HL-60 (cell line): ENCODE measurements at regions not wholly inside any gene's neighbourhood (a gene's known extent, or its start where the extent isn't known, plus 50 kb on each side); places are given as distances from the start of the nearest gene placed in this dataset.

Experiments
- DNase-seq, 2 experiments: peaks; one replicate each; pipeline ENCODE4 v3.0.0-alpha.2; 2010 to 2020; ENCODE audit warnings: low read depth in 1 of 2, low spot score in 1 of 2
- H3K27ac ChIP-seq: fragments of 250-450 bp; sonication (Bioruptor Pico); replicated peaks from 2 replicates; pipeline ENCODE4 v1.5.1; 2020; ENCODE audit warnings: mild to moderate bottlenecking, moderate library complexity
- H3K27me3 ChIP-seq: fragments of 250-450 bp; sonication (Bioruptor Pico); 2 replicates; pipeline ENCODE4 v1.5.1; 2021; ENCODE audit warnings: mild to moderate bottlenecking, moderate library complexity; ENCODE audit not compliant: insufficient read depth, poor library complexity, severe bottlenecking
- H3K4me3 ChIP-seq: replicated peaks from 2 replicates; pipeline ENCODE4 v1.5.1; 2011; ENCODE audit warnings: mild to moderate bottlenecking, control low read depth, low read length; ENCODE audit not compliant: insufficient read depth
- CTCF ChIP-seq: IDR thresholded peaks from one replicate; pipeline ENCODE4 v1.5.1; 2011; ENCODE audit warnings: low read length, control low read depth, inconsistent platforms; ENCODE audit not compliant: insufficient read depth
- GABPA ChIP-seq: IDR thresholded peaks from 2 replicates; pipeline ENCODE4 v1.6.1; 2012; ENCODE audit warnings: low read depth
- POLR2AphosphoS5 ChIP-seq: IDR thresholded peaks from 2 replicates; pipeline ENCODE4 v1.6.1; 2012; ENCODE audit warnings: low read depth
- REST ChIP-seq: IDR thresholded peaks from 2 replicates; pipeline ENCODE4 v1.6.1; 2012; ENCODE audit warnings: low read depth; ENCODE audit not compliant: insufficient replicate concordance
- SPI1 ChIP-seq: IDR thresholded peaks from 2 replicates; pipeline ENCODE4 v1.6.1; 2012; ENCODE audit warnings: low read depth, mild to moderate bottlenecking, borderline replicate concordance

GRCh38 chr1:228933753-228934152, 198.5 kb downstream of the RHOU start:
- TF ChIP-seq SPI1, result no peak
- TF ChIP-seq CTCF, result no peak
- TF ChIP-seq POLR2AphosphoS5, result no peak
- no peak for TF ChIP-seq GABPA
- no peak for TF ChIP-seq REST
- Histone ChIP-seq H3K27ac (no peak overlapping the region), H3K4me3 (no peak overlapping the region), H3K27me3 (no peaks in the 10 kb centered on the region)
- DNase-seq, result no peak

GRCh38 chr1:228935198-228935663, 200.0 kb downstream of the RHOU start:
- DNase-seq, result no peak
- no peak overlapping the region for H3K27ac ChIP-seq
- no peak for TF ChIP-seq GABPA
- no peak for TF ChIP-seq CTCF
- no peak for TF ChIP-seq SPI1
- TF ChIP-seq REST, result no peak
- no peak for TF ChIP-seq POLR2AphosphoS5
- H3K4me3 ChIP-seq, result no peak overlapping the region
- no peaks in the 10 kb centered on the region for H3K27me3 ChIP-seq

- DNase-seq, result peak in 1 of 2 experiments; percentile 40
- Histone ChIP-seq H3K27ac (no peak overlapping the region), H3K27me3 (no peaks in the 10 kb centered on the region), H3K4me3 (no peak overlapping the region)
- TF ChIP-seq REST (no peak), SPI1 (0 out of 2 replicates have a peak, but pooled peaks have one; percentile 3), CTCF (no peak), POLR2AphosphoS5 (0 out of 2 replicates have a peak, but pooled peaks have one; percentile 24)
Observed at GRCh38 chr1:228935855-228936727, 200.8 kb downstream of the RHOU start.
